PC-3 (cell line): ENCODE measurements at regions not wholly inside any gene's neighbourhood (a gene's known extent, or its start where the extent isn't known, plus 50 kb on each side); places are given as distances from the start of the nearest gene placed in this dataset.

Source experiments
- CTCF ChIP-seq: fragments of 300-600 bp; sonication (generic); conservative IDR thresholded peaks from 2 replicates; pipeline ENCODE4 v1.5.1; 2017; ENCODE audit warnings: antibody characterized with exemption, low read depth, mild to moderate bottlenecking, low read length
- EZH2 ChIP-seq: fragments of 300-600 bp; sonication (generic); IDR thresholded peaks from one replicate; pipeline ENCODE4 v1.6.1; 2017; ENCODE audit warnings: antibody characterized with exemption, mild to moderate bottlenecking, low read length; ENCODE audit not compliant: unreplicated experiment

- TF ChIP-seq CTCF (no peak), EZH2 (no peak)
Observed at GRCh38 chr13:40376867-40377535, 289.4 kb downstream of the FOXO1 start.
